ENCODE measurements at regions not wholly inside any gene's neighbourhood (a gene's known extent, or its start where the extent isn't known, plus 50 kb on each side); places are given as distances from the start of the nearest gene placed in this dataset.
"Not testable (repeated sequence)": the region's sequence is repeated elsewhere in the genome, so short reads cannot be mapped to it uniquely, and the experiment has no call there.

DNA sequence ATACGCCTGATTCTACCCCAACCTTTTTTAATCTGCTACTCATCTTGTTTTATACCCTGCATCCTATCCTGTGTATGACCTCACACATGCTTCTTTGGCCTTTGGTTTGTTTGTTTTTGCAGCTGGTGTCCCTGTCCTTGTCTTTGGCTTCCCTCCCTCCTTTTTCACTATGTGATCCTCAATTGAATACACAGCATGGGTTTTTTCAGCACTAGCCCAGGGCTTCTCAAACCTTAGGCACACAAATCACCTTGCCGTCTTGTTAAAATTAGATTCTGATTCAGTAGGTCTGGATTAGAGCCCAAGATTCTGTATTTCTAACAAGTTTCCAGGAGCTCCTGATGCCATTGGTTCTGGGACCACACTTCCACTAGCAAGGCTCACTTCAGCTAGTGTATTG, 321.5 kb upstream of the MAN1A1 start:
- POLR2A ChIA-PET (ENCODE audit: low non-redundant PET) = no interaction called here
- H3K27ac ChIP-seq = no peak overlapping the region
- TF ChIP-seq, protein P1, sequence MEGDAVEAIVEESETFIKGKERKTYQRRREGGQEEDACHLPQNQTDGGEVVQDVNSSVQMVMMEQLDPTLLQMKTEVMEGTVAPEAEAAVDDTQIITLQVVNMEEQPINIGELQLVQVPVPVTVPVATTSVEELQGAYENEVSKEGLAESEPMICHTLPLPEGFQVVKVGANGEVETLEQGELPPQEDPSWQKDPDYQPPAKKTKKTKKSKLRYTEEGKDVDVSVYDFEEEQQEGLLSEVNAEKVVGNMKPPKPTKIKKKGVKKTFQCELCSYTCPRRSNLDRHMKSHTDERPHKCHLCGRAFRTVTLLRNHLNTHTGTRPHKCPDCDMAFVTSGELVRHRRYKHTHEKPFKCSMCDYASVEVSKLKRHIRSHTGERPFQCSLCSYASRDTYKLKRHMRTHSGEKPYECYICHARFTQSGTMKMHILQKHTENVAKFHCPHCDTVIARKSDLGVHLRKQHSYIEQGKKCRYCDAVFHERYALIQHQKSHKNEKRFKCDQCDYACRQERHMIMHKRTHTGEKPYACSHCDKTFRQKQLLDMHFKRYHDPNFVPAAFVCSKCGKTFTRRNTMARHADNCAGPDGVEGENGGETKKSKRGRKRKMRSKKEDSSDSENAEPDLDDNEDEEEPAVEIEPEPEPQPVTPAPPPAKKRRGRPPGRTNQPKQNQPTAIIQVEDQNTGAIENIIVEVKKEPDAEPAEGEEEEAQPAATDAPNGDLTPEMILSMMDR (conservative IDR thresholded peaks at IDR 0.05; ENCODE audit: low read depth) = no peak
- DNase-seq (ENCODE audit: low spot score) = no peak
- CTCF ChIA-PET = no interaction called here

DNA sequence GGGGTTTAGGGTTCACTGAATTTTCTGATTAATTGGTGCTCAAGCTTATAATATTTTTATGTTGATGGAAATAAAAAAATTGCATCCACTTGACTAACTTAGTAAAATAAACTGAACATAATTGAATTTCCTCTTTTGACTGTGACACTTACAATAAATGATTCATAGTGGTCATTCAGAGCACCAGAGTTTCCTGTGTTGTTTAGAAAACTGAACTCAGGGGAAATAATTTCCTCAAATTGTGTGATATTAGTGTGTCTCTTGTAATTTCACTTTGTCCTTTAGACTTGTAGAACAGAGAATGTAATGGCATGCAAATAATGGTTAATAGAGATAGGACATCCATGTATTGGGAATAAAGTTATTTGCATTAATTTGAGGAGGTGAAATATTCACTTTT, 319.7 kb upstream of the MAN1A1 start:
- DNase-seq (ENCODE audit: low spot score) = no peak
- no peak overlapping the region for H3K27ac ChIP-seq
- TF ChIP-seq, protein P1 (conservative IDR thresholded peaks at IDR 0.05; ENCODE audit: low read depth) = no peak
- POLR2A ChIA-PET (ENCODE audit: low non-redundant PET) = interaction anchor here (0.7 kb wide), 1 partner anchor 14 kb away, joined by 3 read pairs; no protein-coding TSS in a partner anchor
- CTCF ChIA-PET = interaction anchor here (0.5 to 1.2 kb wide), 3 partner anchors 11 to 1941 kb away, joined by 3 read pairs; no protein-coding TSS in a partner anchor

DNA sequence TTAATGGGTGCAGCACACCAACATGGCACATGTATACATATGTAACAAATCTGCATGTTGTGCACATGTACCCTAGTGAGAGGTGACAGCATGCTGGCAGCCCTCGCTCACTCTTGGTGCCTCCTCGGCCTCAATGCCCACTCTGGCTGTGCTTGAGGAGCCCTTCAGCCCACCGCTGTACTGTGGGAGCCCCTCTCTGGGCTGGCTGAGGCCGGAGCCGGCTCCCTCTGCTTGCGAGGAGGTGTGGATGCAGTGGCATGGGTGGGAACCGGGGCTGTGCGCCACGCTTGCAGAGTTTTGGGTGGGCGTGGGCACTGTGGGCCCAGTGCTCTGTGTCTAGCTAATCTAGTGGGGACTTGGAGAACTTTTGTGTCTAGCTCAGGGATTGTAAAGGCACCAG, 315.9 kb upstream of the MAN1A1 start:
- DNase-seq (ENCODE audit: low spot score); CTCF ChIA-PET; H3K27ac ChIP-seq; POLR2A ChIA-PET (ENCODE audit: low non-redundant PET): not testable (repeated sequence)

DNA sequence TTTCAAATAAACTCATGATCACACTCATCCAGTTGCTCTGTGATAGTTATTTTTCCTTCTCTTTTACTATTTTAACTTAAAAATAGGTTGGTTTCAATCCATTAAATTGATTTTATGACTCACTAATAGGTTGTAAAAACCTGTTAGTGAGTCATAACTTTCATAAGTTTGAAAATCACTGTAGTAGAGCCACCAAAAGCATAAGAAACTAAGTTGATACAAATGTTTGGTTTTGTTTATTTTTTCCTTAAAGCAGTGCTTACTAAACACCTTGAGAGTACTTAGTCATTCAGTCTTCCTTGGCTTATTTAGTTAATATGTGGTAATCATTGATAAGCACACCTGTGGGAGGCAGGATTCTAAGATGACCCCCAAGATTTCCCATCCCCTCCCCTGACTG, 312.1 kb upstream of the MAN1A1 start:
- TF ChIP-seq, protein P1 (conservative IDR thresholded peaks at IDR 0.05; ENCODE audit: low read depth) = no peak
- DNase-seq (ENCODE audit: low spot score) = no peak
- ChIA-PET POLR2A (ENCODE audit: low non-redundant PET) (no interaction called here), CTCF (no interaction called here)
- no peak overlapping the region for H3K27ac ChIP-seq

DNA sequence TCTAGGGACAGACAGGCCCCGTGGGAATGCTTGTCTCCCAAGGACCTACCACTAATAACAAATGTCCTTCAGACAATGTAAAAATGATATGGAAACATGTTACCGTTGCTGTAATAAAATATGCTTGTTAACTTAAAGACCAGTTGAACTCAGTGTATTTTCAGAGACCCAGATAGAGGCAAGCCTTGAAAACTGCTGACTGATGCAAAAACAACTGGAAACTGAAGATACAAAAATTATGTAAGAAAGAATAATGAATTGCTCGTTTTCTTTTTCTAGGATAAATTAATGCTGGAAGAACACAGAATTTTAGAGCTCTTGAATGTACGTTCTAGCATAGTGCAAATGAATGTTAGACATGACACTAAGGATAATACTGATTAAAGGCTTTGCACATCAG, 311.5 kb upstream of the MAN1A1 start:
- H3K27ac ChIP-seq = no peak overlapping the region
- TF ChIP-seq, protein P1 (conservative IDR thresholded peaks at IDR 0.05; ENCODE audit: low read depth) = no peak
- CTCF ChIA-PET = no interaction called here
- POLR2A ChIA-PET (ENCODE audit: low non-redundant PET) = no interaction called here
- no peak for DNase-seq (ENCODE audit: low spot score)

DNA sequence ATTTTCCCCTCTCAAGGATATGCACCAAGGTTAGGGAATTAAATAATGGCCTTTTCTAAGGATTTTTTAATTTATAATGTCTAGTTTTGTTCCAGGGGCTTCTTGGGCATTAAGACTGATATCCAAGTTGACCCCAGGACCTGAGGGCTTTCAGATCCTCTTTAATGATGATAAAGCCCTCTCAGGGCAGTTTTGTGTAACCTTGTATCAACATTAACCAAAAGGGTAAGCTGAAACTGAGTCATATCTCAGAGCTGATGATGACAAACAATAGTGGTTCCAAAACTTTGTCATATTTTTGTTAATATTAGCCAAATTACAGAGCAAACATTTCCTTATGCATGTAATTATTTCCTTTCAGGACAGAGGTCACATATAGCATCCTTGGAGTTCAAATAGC, 309.4 kb upstream of the MAN1A1 start:
- TF ChIP-seq, protein P1 (conservative IDR thresholded peaks at IDR 0.05; ENCODE audit: low read depth) = no peak
- no peak for DNase-seq (ENCODE audit: low spot score)
- ChIA-PET CTCF (no interaction called here), POLR2A (ENCODE audit: low non-redundant PET) (no interaction called here)
- H3K27ac ChIP-seq = no peak overlapping the region

DNA sequence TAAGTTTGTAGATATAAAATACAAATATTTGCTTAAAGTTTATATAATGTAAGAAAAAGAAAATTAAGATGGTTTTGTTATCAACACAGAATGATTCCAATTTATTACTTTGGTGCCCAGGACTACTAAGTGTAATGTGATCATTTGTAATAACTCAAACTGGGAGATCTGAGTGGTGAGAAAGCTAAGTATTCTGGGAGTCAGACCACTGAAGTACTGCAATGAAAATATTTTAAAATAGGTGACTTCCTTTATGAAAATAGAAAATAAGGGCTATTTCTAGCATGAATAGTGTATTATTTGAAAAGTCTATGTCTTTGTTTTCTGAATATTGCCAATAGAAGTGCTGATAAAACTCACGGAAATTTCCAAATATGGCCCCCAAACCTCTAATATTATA, 305.6 kb upstream of the MAN1A1 start:
- POLR2A ChIA-PET (ENCODE audit: low non-redundant PET) = no interaction called here
- DNase-seq (ENCODE audit: low spot score) = no peak
- TF ChIP-seq, protein P1 (conservative IDR thresholded peaks at IDR 0.05; ENCODE audit: low read depth) = no peak
- CTCF ChIA-PET = no interaction called here
- H3K27ac ChIP-seq = no peak overlapping the region
